ENCODE measurements at regions not wholly inside any gene's neighbourhood (a gene's known extent, or its start where the extent isn't known, plus 50 kb on each side); places are given as distances from the start of the nearest gene placed in this dataset.

- TF ChIP-seq, protein P1, sequence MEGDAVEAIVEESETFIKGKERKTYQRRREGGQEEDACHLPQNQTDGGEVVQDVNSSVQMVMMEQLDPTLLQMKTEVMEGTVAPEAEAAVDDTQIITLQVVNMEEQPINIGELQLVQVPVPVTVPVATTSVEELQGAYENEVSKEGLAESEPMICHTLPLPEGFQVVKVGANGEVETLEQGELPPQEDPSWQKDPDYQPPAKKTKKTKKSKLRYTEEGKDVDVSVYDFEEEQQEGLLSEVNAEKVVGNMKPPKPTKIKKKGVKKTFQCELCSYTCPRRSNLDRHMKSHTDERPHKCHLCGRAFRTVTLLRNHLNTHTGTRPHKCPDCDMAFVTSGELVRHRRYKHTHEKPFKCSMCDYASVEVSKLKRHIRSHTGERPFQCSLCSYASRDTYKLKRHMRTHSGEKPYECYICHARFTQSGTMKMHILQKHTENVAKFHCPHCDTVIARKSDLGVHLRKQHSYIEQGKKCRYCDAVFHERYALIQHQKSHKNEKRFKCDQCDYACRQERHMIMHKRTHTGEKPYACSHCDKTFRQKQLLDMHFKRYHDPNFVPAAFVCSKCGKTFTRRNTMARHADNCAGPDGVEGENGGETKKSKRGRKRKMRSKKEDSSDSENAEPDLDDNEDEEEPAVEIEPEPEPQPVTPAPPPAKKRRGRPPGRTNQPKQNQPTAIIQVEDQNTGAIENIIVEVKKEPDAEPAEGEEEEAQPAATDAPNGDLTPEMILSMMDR (IDR thresholded peaks at IDR 0.05; ENCODE audit: unreplicated experiment), result no peak
- no peaks in the 10 kb centered on the region for H3K27me3 Mint-ChIP-seq (ENCODE audit: unreplicated experiment)
- no peak overlapping the region for H3K4me3 Mint-ChIP-seq (ENCODE audit: low read depth, unreplicated experiment)
- no peaks in the 10 kb centered on the region for H3K4me1 Mint-ChIP-seq (ENCODE audit: low read depth, unreplicated experiment)
- H3K27ac Mint-ChIP-seq (ENCODE audit: unreplicated experiment), result no peak overlapping the region
- CTCF ChIA-PET, result no interaction called here
- intact Hi-C loops (cut with micrococcal nuclease; ENCODE audit: unreplicated experiment), result no loop called here
- peaks cover 15% of the 10 kb centered on the region for H3K9me3 Mint-ChIP-seq (ENCODE audit: low read depth, unreplicated experiment)
- BruUV-seq (replicated peaks), result no TSS peak
- no peaks in the 10 kb centered on the region for H3K36me3 Mint-ChIP-seq (ENCODE audit: insufficient read depth, unreplicated experiment)
- DNase-seq, result no peak
Measured at GRCh38 chr12:115208098-115208497, 524.1 kb upstream of the TBX3 start.

DNA sequence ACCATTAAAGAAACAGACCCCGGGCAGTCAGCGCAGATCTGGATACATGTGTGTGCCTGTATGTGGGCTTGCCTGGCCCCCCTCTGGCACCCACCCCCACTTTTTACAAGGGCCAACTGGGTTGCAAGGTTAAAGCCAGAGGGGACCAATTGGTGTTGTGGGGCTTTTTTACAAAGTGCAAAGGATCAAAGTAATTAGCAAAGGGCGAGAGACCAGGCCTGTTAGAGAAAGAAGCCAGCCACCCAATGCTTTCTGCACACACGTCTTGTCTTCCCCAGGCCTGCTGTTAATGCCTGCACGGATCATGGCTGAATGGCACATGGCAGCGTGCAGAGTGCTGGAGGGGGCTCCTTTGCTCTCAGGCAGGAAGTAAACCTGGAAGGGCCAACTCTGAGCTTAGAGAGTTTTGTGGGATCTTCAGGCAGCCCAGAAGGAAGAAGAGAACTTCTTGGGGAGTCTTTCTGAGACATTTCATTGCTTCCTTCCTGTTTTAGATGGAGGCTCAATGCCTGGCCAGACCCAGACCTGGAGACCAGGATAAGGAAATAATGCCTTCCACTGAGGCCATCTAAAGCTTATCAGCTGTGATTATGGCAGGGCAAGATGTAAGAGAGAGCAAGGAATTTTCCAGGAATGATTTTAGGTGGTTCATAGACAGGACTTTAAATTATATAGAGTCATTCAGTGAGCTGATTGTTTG is 523.4 kb upstream of the TBX3 start:
- CTCF ChIA-PET, result no interaction called here
- no peaks in the 10 kb centered on the region for H3K4me1 Mint-ChIP-seq (ENCODE audit: low read depth, unreplicated experiment)
- no peak overlapping the region for H3K4me3 Mint-ChIP-seq (ENCODE audit: low read depth, unreplicated experiment)
- intact Hi-C loops (cut with micrococcal nuclease; ENCODE audit: unreplicated experiment), result no loop called here
- H3K27ac Mint-ChIP-seq (ENCODE audit: unreplicated experiment), result no peak overlapping the region
- TF ChIP-seq, protein P1 (IDR thresholded peaks at IDR 0.05; ENCODE audit: unreplicated experiment), result no peak
- H3K9me3 Mint-ChIP-seq (ENCODE audit: low read depth, unreplicated experiment), result peaks cover 15% of the 10 kb centered on the region
- no peak for DNase-seq
- no peaks in the 10 kb centered on the region for H3K36me3 Mint-ChIP-seq (ENCODE audit: insufficient read depth, unreplicated experiment)
- no peaks in the 10 kb centered on the region for H3K27me3 Mint-ChIP-seq (ENCODE audit: unreplicated experiment)
- BruUV-seq (replicated peaks), result no TSS peak

GRCh38 chr12:115206801-115207200 is 522.8 kb upstream of the TBX3 start:
- TF ChIP-seq, protein P1 (IDR thresholded peaks at IDR 0.05; ENCODE audit: unreplicated experiment), result no peak
- no peak overlapping the region for H3K27ac Mint-ChIP-seq (ENCODE audit: unreplicated experiment)
- no peaks in the 10 kb centered on the region for H3K36me3 Mint-ChIP-seq (ENCODE audit: insufficient read depth, unreplicated experiment)
- BruUV-seq (replicated peaks), result no TSS peak
- no peak for DNase-seq
- H3K9me3 Mint-ChIP-seq (ENCODE audit: low read depth, unreplicated experiment), result peaks cover 11% of the 10 kb centered on the region
- no peak overlapping the region for H3K4me3 Mint-ChIP-seq (ENCODE audit: low read depth, unreplicated experiment)
- no peaks in the 10 kb centered on the region for H3K27me3 Mint-ChIP-seq (ENCODE audit: unreplicated experiment)
- H3K4me1 Mint-ChIP-seq (ENCODE audit: low read depth, unreplicated experiment), result no peaks in the 10 kb centered on the region
- CTCF ChIA-PET, result no interaction called here
- intact Hi-C loops (cut with micrococcal nuclease; ENCODE audit: unreplicated experiment), result no loop called here

DNA sequence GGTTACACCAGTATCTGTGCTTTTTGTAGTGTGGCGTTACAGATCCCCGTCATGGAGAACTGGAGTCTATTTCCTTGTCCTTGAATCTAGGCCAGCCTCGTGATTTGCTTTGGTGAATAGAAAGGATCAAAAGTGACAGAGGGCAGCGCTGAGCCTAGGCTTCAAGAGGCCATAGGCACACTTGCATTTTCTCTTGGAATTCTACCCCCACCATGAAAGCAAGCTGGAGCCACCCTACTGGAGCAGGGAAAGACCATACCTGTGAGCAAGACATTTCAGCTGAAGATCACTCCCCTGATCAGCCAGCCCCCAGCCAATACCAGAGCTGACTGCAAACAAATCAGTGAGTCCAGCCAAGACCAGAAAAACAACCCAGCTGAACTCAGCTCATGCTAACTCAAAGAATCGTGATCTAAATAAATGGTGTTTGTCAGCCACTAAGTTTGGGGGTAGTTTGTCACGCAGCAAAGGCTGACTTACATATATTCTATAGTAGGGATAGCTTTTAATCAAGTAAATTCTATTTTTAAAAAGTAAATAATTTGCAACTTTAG is 521.9 kb upstream of the TBX3 start:
- no peaks in the 10 kb centered on the region for H3K4me1 Mint-ChIP-seq (ENCODE audit: low read depth, unreplicated experiment)
- no peaks in the 10 kb centered on the region for H3K27me3 Mint-ChIP-seq (ENCODE audit: unreplicated experiment)
- CTCF ChIA-PET, result no interaction called here
- no peak overlapping the region for H3K4me3 Mint-ChIP-seq (ENCODE audit: low read depth, unreplicated experiment)
- H3K36me3 Mint-ChIP-seq (ENCODE audit: insufficient read depth, unreplicated experiment), result no peaks in the 10 kb centered on the region
- TF ChIP-seq, protein P1 (IDR thresholded peaks at IDR 0.05; ENCODE audit: unreplicated experiment), result no peak
- no TSS peak for BruUV-seq (replicated peaks)
- no peak overlapping the region for H3K27ac Mint-ChIP-seq (ENCODE audit: unreplicated experiment)
- intact Hi-C loops (cut with micrococcal nuclease; ENCODE audit: unreplicated experiment), result no loop called here
- H3K9me3 Mint-ChIP-seq (ENCODE audit: low read depth, unreplicated experiment), result peaks cover 10% of the 10 kb centered on the region
- no peak for DNase-seq

All from Calu3 (cell line).